Islet of Langerhans (tissue), 1 donor: ENCODE measurements at regions not wholly inside any gene's neighbourhood (a gene's known extent, or its start where the extent isn't known, plus 50 kb on each side); places are given as distances from the start of the nearest gene placed in this dataset.
A peak's percentile ranks its signal among the peaks of the same experiment; 100 is the strongest.

ENCODE experiments used
- FAIRE-seq: peaks from one replicate; lab custom pipeline; 2011; peaks lifted over from hg19 to GRCh38; lab: Jason Lieb, UNC

DNA sequence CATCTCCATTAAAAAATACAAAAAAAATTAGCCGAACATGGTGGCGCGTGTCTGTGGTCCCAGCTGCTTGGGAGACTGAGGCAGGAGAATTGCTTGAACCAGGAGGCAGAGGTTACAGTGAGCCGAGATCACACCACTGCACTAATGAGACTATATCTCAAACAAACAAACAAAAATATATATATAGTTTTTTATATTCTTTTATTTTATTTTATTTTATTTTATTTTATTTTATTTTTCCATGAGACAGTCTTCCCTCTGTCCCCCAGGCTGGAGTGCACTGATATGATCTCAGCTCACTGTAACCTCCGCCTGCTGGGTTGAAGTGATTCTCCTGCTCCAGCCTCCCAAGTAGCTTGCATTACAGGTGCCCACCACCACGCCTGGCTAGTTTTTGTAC is 79.5 kb downstream of the IRF2BPL start:
- no peak for FAIRE-seq

DNA sequence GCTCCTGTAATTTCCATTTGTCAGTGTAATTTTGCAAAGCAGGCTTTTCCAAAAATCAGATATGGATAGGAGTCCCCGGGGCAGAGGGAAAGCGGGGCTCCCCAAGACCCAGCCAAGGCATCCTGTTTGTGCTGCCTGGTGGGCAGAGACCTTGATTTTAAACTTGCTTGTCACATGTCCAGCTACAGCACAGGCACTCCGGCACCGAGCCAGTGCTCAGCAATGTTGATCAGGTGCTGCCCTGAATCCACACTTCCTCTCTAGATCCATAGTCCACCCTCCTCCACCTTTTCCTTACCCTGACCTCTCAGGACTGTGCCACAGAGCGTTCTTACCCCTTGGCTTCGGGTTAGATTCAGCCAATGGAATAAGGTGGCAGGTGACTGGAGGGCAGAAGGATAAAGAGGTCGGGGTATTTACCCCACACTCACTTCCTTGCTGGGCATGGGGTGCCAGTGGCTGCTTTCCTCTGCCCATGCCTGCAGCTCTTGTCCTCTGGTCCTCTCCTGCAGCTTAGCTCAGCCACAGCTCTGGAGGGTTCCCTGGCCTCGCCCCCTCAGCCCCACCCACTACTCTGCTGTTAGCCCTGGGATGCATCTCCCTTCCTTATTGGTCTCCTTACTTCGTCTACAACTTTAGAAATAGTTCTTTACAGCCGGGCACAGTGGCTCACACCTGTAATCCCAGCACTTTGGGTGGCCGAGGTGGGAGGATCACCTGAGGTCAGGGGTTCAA is 80.1 kb downstream of the IRF2BPL start:
- no peak for FAIRE-seq

GRCh38 chr14:76947838-76948184 is 80.7 kb downstream of the IRF2BPL start:
- no peak for FAIRE-seq

DNA sequence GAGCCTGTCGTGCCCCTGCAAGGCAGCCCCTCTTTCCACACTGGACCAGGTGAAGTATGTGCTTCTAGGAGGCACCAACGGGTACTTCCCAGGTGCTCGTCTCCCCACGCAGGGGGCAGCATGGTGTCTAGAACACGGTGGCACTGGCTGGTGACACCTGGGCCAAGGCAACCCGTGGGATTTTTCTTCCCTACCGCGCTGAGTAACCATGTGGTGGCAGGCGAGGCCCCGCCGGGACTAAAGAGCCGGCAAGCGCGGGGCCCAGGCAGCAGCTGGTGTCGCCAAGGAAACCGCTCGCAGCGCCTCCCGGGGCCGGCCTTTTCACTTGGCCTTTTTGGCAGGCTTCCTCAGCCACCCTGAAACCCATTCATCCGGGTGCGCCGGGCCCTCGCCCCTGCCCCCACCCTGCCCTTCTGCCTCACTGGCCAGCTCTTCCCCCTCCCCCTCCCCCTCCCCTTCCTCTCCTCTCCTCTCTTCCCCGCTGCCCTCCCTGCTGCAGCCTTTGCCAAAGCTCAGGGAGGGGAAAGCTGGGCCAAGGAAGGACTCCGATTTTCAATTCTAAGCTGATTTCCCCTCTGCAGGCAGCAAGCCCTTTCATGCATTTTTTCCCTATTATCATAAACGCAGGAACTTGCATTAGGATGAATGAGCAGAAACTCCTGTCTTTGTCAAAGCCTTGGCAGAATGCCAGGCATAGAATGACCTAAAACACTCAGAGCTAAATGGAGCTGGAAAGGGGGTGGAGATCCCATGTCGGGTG is 81.2 kb downstream of the IRF2BPL start:
- FAIRE-seq, result peak; percentile 93

- FAIRE-seq, result no peak
Observed at GRCh38 chr14:76946753-76947077, 81.8 kb downstream of the IRF2BPL start.

GRCh38 chr14:76943072-76943471 is 85.4 kb downstream of the IRF2BPL start:
- FAIRE-seq, result no peak

DNA sequence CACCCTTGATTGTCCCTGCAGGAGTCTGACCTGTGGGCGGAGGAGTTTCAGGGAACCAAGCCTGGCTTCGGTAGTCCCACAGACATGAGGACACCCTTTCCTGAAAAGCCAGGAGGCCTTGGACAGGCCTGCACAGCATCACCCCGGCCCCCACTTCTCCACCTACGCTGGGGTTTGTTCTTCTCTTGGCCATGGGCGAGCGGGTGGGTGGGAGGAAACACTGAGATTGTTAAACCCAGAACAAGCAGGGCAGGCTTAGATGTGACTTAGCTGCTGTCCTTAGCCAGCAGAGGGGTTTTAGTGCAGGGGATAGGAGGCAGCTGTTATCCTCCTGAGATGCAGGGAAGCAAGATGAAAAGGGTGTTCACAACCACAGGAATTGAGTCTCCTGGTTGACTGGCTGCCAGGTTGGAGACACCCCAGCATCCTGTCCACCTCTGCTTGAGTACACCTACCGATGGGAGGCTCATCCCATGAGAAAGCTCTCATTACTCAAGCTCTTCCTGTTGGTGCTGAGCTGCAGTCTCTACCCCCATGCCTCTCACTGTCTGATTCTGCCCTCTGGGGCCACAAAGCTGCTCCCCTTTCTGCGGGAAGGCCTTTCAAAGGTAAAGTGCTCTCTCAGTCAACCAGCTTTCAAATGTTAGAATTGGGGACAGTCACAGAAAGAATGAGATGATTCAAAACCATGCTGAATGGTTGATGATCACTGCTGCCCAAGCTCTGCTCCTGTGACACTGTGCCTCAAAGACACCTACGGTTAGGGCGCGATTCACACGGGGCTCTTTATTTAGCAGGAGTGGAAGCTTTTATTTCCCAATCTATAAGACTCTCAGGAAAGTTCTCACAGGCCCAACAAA is 86.3 kb downstream of the IRF2BPL start:
- FAIRE-seq, result no peak

DNA sequence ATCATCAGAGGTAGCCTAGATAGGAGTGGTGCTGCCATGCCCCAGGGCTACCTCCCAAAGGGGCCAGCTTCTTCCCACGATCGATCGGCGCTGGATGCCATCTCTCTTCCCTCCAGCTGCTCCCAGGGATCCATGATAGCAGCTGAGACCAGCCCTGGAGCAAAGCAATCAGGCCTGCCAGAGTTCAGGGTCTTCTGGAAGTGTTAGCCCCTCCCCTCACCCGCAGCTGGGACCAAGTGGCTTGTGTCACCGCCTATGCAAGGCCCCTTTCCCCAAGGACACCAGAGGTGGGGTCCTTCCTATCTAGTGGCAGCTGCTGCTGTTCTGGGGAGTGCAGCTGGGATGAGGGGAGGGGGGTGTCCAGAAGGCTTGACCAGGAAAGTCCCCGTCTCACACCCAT is 87.0 kb downstream of the IRF2BPL start:
- no peak for FAIRE-seq

- FAIRE-seq, result no peak
Observed at GRCh38 chr14:76940021-76940760, 88.3 kb downstream of the IRF2BPL start.

DNA sequence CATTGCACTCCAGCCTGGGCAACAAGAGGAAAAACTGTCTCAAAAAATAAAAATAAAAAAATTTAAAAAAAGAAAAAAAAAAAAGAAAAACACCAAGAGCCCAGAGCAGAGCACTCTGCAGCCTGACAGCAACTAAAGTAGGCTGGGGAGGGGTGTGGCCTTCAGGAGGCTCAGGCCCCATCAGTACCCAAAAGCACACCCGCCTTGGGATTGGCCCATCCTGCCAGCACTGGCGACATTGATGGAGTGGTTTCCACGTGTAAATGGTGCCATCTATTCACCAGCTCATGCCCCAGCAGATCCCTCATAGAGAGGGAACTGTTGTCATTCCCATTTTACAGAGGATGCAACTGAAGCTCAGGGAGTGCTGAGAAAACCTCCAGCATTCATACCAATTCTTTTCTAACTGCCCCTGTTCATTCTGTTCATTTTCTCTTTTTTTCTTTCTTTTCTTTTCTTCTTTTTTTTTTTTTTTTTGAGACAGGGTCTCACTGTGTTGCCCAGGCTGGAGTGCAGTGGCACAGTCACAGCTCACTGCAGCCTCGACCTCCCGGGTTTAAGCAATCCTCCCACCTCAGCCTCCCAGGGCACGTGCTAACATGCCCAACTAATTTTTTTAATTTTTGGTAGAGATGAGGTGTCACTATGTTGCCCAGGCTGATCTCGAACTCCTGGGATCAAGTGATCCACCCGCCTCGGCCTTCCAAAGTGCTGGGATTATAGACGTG is 89.3 kb downstream of the IRF2BPL start:
- no peak for FAIRE-seq

DNA sequence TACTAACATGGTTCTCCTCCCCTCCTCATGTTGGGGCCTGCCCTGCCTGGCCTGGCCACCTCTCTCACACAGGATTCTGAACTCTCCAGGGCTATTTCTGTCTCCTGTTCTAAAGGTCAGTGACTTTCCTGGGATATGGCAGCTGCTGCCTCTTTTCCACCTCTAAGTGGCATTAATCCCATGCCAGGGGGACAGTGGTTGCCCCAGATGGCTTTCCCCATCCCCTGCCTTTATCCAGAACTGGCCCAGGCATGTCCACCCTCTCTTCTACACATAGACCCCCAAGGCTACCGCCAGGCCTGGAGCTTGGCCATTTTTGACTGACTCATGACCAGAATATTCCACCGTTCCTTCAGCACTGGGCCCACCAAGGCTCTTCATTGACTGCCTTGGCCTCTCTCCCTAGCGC is 90.4 kb downstream of the IRF2BPL start:
- no peak for FAIRE-seq

DNA sequence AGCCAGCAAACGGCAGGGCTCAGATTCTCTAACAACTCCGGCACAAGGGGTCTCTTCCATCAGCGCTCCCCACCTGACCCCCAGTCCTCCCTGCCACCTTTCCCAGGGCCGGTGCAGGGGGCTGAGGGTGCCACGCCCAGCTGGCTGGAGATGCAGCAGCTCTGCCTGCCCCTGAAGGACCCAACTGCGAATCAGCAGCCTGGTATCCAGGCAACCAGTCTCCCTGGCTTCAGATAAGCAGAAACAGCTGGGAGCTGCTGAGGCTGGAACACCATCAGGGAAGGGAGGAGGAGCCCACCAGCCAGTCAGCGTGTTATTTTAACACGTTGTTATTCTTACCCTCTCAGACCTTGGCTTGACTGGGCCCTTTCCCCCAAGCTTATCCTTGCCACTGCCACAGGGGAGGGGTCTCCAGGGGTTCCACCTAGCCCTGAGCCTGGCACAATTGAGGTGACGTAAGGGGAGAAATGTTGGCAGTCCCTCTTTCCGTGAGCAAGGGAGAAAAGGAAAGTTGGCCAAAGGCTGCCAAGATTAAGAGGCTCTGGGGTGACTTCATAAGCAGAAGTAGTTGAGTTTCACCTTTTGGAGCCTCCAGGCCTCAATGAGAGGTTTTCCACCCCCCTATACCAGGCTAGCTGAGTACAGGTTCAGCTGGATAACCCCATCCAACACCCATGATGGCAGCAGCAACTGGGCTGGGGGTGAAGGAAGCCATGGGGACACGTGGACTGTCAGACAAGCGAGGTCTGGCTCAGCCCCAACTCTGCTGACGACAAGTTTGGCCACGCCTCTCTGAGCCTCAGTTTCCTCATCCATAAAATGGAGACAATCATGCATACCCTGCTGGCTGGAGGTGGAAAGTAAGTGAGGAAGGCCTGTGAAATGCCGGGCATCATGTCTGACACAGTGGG is 91.1 kb downstream of the IRF2BPL start:
- peak; percentile 88 for FAIRE-seq

DNA sequence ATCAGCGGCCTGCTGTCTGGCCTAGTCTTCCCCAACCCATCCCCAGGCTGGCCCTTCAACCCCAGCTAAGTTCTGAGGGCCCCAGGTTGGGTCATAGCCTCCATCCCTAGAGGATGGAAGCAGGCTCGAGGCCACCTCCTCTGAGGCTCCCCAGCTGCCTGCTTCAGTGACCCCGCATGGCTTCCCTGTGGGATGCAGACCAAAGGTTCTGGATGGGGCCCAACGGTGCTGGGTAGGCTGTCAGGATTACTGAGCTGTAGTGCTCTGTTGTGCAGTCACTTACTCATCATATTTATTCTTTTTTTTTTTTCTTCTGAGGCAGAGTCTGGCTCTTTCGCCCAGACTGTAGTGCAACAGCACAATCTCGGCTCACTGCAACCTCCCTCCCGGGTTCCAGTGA is 92.0 kb downstream of the IRF2BPL start:
- FAIRE-seq, result peak; percentile 9

- no peak for FAIRE-seq
Observed at GRCh38 chr14:76933515-76933914, 95.0 kb downstream of the IRF2BPL start.

DNA sequence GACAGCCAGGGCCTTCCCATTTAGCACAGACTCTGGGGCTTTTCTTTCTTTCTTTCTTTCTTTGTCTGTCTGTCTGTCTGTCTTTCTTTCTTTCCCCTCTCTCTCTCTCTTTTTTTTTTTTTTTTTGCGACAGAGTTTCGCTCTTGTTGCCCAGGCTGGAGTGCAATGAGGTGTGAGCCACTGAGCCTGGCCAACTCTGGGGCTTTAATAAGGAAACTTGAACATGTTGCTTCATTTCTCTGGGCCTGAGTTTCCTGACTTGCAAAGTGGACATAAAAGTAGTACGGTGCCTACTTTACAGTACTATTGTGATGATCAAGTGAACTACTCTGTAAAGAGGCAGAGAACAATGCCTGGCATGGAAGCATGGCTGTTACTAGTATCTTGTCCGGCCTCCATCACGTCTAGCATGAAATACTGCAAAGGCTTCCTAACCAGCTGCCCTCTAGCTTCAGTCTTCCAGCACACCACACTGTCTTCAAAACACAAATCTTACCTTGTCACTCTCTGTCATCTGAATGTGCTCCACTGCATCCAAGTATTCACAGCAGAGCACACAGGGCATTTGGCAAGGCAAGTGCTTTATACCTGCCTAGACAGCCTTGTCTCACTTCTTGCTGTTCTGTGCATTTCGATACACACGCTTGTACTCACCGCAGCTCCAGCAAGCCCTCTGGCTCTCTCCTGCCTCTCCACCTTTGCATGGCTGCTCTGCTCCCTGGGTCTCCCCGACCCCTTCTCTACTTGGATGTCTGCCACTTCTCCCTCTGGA is 96.7 kb downstream of the IRF2BPL start:
- FAIRE-seq, result no peak

DNA sequence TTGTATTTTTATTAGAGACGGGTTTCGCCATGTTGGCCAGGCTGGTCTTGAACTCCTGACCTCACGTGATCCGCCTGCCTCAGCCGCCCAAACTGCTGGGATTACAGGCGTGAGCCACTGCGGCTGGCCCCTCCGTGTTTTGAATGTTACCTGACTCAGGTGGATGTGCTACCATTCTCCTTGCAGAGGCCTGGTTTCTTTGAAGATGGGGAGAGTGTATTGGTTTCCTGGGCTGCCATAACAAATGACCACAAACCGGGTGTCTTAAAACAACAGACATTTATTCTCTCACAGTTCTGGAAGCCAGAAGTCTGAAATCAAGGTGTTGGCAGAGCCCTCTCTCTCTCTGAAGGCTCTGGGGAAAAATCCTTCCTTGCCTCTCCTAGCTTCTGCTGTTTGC is 98.0 kb downstream of the IRF2BPL start:
- FAIRE-seq, result no peak

DNA sequence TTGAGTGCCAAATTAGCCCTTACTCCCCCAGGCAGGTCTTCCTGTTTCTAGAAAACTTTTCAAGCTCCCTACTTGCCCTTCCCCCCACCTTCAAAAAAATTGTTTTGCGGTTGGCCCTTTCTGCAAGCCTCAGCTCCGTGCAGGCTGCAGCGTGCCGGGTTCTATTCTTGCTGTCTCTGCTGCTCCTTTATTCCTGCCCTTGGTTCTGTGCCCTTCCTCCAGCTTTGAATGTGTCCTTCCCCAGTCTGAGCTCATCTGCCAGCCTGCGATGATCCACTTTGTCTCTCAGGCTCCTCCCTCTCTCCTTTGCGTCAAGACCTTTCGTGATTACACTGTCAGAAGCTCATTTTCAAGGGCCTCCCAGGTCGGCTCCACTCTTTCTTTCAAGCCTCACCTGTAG is 98.6 kb downstream of the IRF2BPL start:
- FAIRE-seq, result no peak

DNA sequence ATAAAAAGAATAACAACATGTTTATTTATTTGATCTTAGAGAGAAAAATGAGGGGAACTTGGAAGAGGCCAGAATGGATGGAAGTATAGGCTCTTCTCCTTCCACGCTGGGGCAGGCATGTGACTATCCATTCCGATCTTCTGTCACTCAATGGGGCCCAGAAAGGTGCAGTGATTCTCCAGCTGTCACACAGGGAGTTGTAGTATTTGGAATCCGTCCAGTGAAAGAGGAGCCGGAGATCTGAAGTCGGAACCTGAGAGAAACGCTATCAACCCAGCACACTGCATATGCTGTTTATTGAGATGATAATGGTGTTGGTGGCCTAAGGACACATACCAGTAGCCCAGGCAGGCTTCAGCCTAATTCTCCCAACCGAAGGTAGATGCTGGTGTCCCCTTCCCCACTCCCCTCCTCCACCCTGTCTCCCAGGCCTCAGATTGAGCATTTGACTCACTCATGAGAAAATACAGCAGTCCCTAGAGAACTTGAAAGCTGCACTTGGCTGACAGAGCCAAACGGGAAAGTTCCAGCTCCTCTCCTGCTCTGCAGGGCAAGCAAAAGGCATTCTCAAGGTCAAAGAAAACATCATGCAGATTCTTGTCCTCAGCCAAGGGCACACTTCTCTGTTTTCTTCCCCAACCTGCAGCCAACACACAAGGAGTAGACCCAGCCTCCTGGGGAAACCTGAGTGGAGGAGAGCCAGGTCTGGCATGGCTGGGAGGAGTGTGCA is 100.4 kb downstream of the IRF2BPL start:
- no peak for FAIRE-seq
